Activated T-cell treated with anti-CD3 and anti-CD28 coated beads, Interleukin-2, amount 50 U/mL, for 4 hours (primary cell): ENCODE measurements at regions not wholly inside any gene's neighbourhood (a gene's known extent, or its start where the extent isn't known, plus 50 kb on each side); places are given as distances from the start of the nearest gene placed in this dataset.

Experiments used
- ATAC-seq, 2 donors: fragments of 200-7000 bp; cut with Tn5 transposase; one replicate each; pipeline ENCODE4 v1.10.0; 2021
- DNase-seq: peaks from one replicate; pipeline ENCODE4 v3.0.0-alpha.2; 2020
- H3K27me3 Mint-ChIP-seq: one replicate; pipeline ENCODE4 v1.8.0; 2021; ENCODE audit warnings: low read depth, mixed read lengths
- H3K36me3 Mint-ChIP-seq: one replicate; pipeline ENCODE4 v1.8.0; 2022; ENCODE audit warnings: mixed read lengths; ENCODE audit not compliant: insufficient read depth
- H3K4me1 Mint-ChIP-seq: one replicate; pipeline ENCODE4 v1.8.0; 2021; ENCODE audit warnings: low read depth, mixed read lengths
- H3K4me3 Mint-ChIP-seq: one replicate; pipeline ENCODE4 v1.8.0; 2021; ENCODE audit warnings: mild to moderate bottlenecking, moderate library complexity, mixed read lengths
- H3K9me3 Mint-ChIP-seq: one replicate; pipeline ENCODE4 v1.8.0; 2021; ENCODE audit warnings: mixed read lengths

DNA sequence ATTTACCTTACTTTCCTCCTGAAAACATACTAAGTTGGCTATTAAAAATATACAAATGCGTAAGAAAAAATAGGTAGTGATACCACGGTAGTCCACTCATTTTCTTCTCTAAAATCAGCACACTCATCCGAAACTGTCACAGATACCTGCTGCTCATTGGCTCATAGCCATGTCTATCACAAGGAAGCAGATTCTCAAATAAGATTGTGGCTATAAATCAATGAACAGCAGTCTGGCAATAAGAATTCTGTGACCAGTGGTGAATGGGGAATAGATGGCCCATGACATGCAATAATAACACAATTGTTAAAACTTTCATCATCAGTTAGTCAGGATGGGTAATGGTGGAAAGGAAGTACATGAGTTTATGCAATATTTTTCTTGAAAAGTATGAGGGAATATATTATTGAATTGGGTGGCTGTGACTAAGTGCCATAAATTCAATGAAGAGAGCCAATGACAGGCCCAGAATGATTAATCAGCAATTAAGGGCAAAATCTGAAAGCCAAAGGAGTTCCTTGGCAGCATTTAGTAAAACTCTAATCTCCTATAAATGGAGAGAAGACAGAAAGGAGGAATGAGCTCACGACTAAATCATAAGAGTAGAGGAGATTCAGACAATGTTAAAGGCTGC, 202.3 kb upstream of the NEIL3 start:
- no peaks in the 10 kb centered on the region for H3K27me3 Mint-ChIP-seq
- no peaks in the 10 kb centered on the region for H3K4me1 Mint-ChIP-seq
- DNase-seq (no peak), ATAC-seq (no peak)
- no peak overlapping the region for H3K4me3 Mint-ChIP-seq
- H3K36me3 Mint-ChIP-seq = no peaks in the 10 kb centered on the region
- peaks cover 1% of the 10 kb centered on the region for H3K9me3 Mint-ChIP-seq

DNA sequence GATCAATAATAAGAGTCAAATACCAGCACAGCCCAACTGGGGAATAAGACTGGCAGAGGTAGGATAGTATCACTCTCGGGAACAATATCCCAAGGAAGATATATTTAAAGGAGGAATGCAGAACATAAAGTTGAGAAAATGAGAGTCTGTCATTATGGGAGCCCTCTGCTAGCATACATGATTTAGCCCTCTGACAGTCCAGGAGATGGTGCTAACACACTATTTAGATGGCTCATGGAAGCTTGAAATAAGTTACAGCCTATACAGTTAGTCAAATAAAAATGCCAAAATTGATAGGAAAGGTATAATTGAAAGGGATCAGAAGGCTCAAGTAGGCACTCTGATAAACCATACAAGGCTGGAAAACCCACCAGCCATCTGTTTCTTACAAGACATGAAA, 201.0 kb upstream of the NEIL3 start:
- no peaks in the 10 kb centered on the region for H3K4me1 Mint-ChIP-seq
- DNase-seq = no peak
- ATAC-seq = no peak
- H3K9me3 Mint-ChIP-seq = peaks cover 4% of the 10 kb centered on the region
- no peaks in the 10 kb centered on the region for H3K27me3 Mint-ChIP-seq
- no peak overlapping the region for H3K4me3 Mint-ChIP-seq
- H3K36me3 Mint-ChIP-seq = no peaks in the 10 kb centered on the region

DNA sequence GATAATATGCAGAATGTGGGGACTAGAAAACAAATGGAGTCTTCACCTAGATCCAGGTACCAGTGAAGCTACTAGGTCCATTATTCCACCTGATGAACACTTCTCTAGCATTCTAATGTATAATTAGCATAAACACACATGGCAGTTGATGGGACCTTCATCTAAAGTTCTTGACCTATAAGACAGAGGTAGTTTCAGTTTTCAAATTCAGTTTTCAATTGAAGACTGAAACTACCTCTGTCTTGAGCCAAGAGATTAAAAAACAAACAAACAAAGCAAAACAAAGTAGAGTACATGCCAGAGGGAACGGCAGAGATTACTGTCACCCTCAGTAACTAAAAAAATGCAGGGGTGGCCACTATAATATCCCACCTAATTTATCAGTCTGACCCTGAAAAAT, 199.9 kb upstream of the NEIL3 start:
- Mint-ChIP-seq H3K4me1 (no peaks in the 10 kb centered on the region), H3K36me3 (no peaks in the 10 kb centered on the region), H3K9me3 (peaks cover 4% of the 10 kb centered on the region), H3K27me3 (no peaks in the 10 kb centered on the region), H3K4me3 (no peak overlapping the region)
- ATAC-seq (no peak), DNase-seq (no peak)

DNA sequence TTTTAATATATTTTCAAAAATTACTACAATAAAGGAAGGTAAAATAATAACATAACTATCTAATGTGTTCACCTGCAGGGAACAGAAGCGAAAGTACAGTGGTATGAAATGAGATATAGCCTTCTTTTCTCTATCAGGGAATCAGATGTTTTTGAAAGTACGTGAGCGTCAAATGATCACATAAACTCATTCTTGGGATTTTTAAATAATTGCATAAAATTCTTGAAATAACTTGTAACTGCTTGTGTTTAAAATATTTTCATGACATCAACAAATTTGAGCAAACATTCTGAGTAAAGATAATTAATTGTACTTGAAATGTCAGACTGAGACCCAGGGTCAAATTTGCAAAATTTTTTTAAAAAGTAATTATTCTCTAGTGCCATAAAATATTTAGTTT, 193.5 kb upstream of the NEIL3 start:
- DNase-seq (no peak), ATAC-seq (no peak)
- H3K36me3 Mint-ChIP-seq = no peaks in the 10 kb centered on the region
- no peaks in the 10 kb centered on the region for H3K27me3 Mint-ChIP-seq
- peaks cover 19% of the 10 kb centered on the region for H3K9me3 Mint-ChIP-seq
- no peaks in the 10 kb centered on the region for H3K4me1 Mint-ChIP-seq
- H3K4me3 Mint-ChIP-seq = no peak overlapping the region

DNA sequence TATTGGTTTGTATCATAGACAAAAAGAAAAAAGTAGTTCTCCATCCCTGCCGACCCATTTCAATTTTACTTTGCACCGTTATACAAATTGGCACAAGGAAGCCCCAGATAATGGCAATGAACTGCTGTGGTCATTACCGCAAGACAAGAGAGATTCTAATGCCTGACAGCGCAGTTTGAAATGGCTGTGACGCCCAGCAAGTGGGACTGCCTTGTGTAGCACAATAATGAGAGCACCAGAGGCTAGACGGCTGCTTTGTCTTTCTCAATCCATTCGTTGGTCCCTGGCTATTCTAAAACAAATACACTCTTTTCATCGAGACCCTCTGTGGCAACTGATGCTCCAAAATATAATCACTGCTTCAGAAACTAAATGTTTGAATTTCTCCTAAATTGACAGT, 192.4 kb upstream of the NEIL3 start:
- no peak overlapping the region for H3K4me3 Mint-ChIP-seq
- H3K4me1 Mint-ChIP-seq = no peaks in the 10 kb centered on the region
- no peaks in the 10 kb centered on the region for H3K27me3 Mint-ChIP-seq
- DNase-seq (no peak), ATAC-seq (no peak)
- no peaks in the 10 kb centered on the region for H3K36me3 Mint-ChIP-seq
- peaks cover 19% of the 10 kb centered on the region for H3K9me3 Mint-ChIP-seq

DNA sequence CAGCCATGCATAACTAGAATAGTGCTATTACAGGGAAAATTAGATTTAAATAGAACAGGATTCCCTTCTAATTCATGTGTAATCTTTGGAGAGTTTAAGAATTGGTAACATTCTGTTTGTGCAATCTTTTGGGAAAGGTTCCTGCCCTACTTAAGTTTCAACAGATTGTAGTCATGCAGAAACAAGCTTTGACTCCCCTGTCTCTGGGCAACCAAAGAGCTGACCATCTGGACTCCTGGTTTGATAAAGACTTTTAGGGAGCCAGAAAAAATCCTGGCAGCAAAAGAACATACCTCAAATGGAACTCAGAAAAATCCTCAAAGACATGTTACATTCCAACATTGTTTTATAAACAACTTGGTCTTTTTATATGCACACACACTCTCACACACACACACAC, 191.1 kb upstream of the NEIL3 start:
- Mint-ChIP-seq H3K27me3 (no peaks in the 10 kb centered on the region), H3K4me3 (no peak overlapping the region), H3K9me3 (peaks cover 15% of the 10 kb centered on the region), H3K4me1 (no peaks in the 10 kb centered on the region), H3K36me3 (no peaks in the 10 kb centered on the region)
- DNase-seq (no peak), ATAC-seq (no peak)

DNA sequence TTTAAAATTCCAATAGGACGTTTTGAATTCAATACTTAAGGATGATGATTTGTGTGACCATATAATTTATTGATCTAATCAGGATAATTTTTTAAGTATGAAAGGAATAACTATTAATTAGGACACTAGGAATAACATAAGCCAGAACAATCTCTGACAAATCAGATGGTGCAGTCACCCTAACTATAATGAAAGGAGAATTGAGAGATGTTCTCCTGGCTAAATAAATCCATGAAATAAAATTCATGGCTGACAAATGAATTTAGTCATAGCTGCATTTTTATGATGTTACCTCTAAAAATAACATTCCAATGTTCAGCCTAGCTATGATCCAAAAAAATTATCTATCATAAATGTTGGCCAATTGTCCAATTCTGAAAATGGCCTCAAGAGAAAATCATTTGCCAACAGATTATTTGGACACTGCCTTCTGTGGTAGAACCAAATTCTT, 190.6 kb upstream of the NEIL3 start:
- H3K9me3 Mint-ChIP-seq = peaks cover 15% of the 10 kb centered on the region
- no peaks in the 10 kb centered on the region for H3K27me3 Mint-ChIP-seq
- H3K4me3 Mint-ChIP-seq = no peak overlapping the region
- no peaks in the 10 kb centered on the region for H3K4me1 Mint-ChIP-seq
- DNase-seq (no peak), ATAC-seq (no peak)
- H3K36me3 Mint-ChIP-seq = no peaks in the 10 kb centered on the region

DNA sequence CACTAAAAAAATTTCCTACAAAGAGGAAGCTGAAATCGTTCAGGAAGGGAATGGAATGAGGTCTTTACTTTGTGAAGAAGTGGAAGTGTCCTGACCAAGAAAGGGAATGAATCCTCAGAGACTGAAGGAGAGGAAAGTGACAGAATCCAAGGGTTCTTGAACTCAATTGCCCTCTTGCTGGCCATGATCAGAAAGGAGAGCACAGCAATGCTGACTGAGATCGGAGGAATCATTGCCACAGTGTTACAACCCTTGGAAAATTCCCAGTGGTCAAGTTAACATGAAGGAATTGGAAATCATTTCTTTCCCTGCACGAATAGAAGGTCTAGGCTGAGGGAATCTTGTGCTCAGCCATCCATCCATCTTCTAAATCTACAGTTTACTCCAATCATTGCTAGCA, 190.0 kb upstream of the NEIL3 start:
- ATAC-seq = no peak
- H3K9me3 Mint-ChIP-seq = peaks cover 15% of the 10 kb centered on the region

DNA sequence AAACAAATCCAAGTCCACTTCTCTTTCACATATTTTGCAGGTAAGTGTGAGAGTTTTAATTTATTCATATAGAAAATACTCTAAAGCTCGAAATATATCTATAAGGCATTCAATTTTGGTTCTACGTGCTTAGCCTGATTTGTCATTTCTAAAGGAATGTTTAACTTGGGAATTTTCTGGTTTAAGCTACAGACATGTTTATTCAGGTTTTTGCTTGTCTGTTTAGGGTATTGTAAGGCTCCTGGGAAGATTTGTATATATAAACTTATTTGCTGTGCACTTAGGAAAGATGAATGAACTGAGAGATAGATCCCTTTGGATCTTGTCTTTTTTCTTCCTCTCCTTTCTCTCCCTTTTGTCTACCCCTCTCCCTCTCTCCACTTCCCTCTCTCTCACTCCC, 185.9 kb upstream of the NEIL3 start:
- Mint-ChIP-seq H3K4me3 (no peak overlapping the region), H3K9me3 (peaks cover 22% of the 10 kb centered on the region), H3K27me3 (no peaks in the 10 kb centered on the region)

More for the DNA sequence above, 190.0 kb upstream of the NEIL3 start:
- no peak for DNase-seq
- Mint-ChIP-seq H3K4me3 (no peak overlapping the region), H3K4me1 (no peaks in the 10 kb centered on the region), H3K27me3 (no peaks in the 10 kb centered on the region), H3K36me3 (no peaks in the 10 kb centered on the region)

DNA sequence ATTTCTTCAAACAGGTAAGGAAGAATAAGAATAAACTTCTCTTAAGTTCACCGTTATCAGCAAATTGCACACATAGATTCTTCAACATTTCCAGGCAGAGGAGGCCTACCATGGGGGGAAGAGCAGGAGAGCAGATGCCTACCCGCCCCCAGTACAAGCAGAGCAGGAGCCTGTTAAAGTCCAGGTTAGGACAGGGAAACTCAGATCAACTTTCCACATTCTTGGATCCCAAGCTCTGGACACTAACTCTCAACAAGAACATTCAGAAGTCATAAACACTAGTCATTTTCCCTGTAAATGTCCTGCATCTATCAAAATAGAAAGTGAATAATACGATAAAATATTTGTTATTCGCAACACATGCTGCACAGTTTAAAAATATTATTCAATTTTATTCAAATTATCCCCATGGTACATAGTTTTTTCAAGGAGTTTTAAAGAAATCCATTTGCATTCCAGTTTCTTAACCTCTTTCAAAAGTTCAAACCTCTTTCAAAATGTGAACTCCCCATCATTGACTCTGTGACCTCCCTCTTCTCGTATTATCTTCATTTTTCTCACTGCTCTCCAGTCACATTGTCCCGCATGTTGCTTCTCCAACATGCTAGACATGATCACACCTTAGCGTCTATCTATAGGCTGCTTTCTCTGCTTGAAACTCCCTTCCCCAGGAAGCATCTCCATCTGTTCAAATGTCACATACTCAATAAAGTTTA, 185.2 kb upstream of the NEIL3 start:
- Mint-ChIP-seq H3K4me1 (no peaks in the 10 kb centered on the region), H3K9me3 (peaks cover 22% of the 10 kb centered on the region), H3K27me3 (no peaks in the 10 kb centered on the region), H3K36me3 (no peaks in the 10 kb centered on the region), H3K4me3 (no peak overlapping the region)
- no peak for ATAC-seq
- no peak for DNase-seq

More for the DNA sequence above, 185.9 kb upstream of the NEIL3 start:
- Mint-ChIP-seq H3K36me3 (no peaks in the 10 kb centered on the region), H3K4me1 (no peaks in the 10 kb centered on the region)
- no peak for ATAC-seq
- DNase-seq = no peak

DNA sequence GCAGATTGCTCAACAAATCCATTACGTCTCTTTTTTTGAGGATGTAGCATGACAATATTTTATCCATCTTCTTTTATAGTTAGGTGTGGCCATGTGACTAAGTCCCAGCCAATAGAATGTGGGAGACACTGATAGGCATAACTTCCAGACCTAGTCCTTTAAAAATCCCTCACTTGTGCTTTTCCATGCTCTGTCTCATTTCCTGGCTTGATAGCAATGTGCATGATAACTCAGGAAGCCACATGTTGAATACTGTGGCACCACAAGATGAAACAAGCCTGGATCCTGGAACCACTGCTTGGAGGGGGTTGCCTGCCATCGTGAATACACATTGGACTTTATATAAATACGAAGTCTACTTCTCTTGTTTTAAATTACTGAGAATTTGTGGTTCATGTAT, 184.0 kb upstream of the NEIL3 start:
- Mint-ChIP-seq H3K4me1 (no peaks in the 10 kb centered on the region), H3K27me3 (no peaks in the 10 kb centered on the region), H3K36me3 (no peaks in the 10 kb centered on the region), H3K9me3 (peaks cover 22% of the 10 kb centered on the region), H3K4me3 (no peak overlapping the region)
- no peak for ATAC-seq
- no peak for DNase-seq

DNA sequence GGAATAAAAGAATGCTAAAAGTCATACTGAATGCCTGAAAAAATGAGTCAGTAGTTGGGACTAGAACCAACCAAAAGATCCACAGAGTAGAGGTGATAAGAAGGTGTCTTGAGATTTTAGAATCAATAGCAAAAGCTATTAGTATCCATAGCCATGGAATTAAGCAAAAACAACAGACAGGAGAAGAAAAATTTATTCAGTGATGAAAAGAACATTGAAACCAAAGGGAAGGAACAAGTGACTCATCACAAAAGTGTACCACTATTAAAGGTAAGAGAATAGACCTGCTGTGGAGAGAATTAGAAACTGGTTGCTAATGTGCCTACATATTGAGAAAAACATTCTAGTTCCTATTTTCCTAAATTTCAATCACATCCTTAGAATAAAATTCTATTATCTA, 182.0 kb upstream of the NEIL3 start:
- no peaks in the 10 kb centered on the region for H3K27me3 Mint-ChIP-seq
- no peak for DNase-seq
- H3K4me3 Mint-ChIP-seq = no peak overlapping the region
- H3K9me3 Mint-ChIP-seq = peaks cover 21% of the 10 kb centered on the region
- H3K4me1 Mint-ChIP-seq = no peaks in the 10 kb centered on the region
- ATAC-seq = no peak
- H3K36me3 Mint-ChIP-seq = no peaks in the 10 kb centered on the region

DNA sequence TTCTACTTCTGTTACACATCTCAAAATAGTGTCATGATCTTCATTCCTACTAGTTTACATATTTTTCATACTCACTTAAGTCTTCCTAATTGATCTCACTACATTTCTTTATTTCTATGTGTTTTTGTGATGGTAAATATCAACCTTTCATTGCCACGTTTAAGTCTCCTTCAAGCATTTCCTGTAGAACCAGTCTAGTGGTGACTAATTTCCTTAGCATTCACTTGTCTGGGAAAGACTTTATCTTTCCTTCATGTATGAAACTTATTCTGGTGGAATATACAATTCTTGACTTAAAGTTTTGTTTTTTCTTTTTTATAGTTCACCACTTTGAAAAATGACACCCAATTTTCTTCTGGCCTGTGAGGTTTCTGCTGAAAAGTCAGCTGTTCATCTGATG, 181.4 kb upstream of the NEIL3 start:
- Mint-ChIP-seq H3K27me3 (no peaks in the 10 kb centered on the region), H3K4me1 (no peaks in the 10 kb centered on the region)
- no peak for ATAC-seq

DNA sequence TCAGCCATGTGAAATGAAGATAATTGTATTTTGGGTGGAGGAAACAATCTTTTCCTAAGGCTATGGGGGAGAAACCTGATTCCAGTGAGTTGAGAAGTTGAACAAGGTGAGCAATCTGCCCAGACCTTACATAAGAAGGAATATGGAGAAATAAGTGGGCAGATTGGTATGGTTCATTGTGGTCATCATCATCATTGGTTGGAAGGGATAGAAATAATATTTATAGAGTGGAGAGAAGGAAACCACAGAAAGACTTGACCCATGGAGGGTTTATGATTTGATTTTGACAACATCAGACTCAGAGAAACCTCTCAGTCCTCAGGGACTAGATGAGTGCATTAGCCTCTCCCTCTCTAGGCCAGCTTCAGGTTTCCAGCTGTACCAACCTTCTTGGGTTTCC, 177.9 kb upstream of the NEIL3 start:
- ATAC-seq (no peak), DNase-seq (no peak)
- peaks cover 21% of the 10 kb centered on the region for H3K9me3 Mint-ChIP-seq
- no peaks in the 10 kb centered on the region for H3K4me1 Mint-ChIP-seq
- no peaks in the 10 kb centered on the region for H3K36me3 Mint-ChIP-seq
- no peaks in the 10 kb centered on the region for H3K27me3 Mint-ChIP-seq
- H3K4me3 Mint-ChIP-seq = no peak overlapping the region

More for the DNA sequence above, 181.4 kb upstream of the NEIL3 start:
- Mint-ChIP-seq H3K4me3 (no peak overlapping the region), H3K9me3 (peaks cover 21% of the 10 kb centered on the region), H3K36me3 (no peaks in the 10 kb centered on the region)
- no peak for DNase-seq

DNA sequence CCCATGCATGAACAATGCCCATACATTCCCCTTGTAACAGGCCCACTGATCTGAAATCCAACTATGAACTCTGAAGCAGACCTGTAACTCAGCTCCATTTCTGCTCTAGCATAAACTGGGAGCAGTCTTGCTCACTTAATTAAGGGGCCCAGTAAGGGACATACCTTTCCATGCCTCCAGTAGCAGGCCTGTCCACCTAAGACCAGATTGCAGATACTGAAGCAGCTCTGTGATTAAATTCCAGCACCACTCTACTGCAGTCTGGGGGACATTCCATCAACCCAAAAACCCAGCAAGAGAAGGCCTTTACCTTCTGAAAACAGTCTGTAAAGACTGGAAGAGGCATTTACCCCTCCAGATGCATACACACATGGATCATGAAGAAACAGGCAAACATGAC, 162.0 kb upstream of the NEIL3 start:
- Mint-ChIP-seq H3K4me3 (no peak overlapping the region), H3K4me1 (no peaks in the 10 kb centered on the region), H3K27me3 (no peaks in the 10 kb centered on the region), H3K36me3 (no peaks in the 10 kb centered on the region), H3K9me3 (no peaks in the 10 kb centered on the region)
- ATAC-seq (no peak), DNase-seq (no peak)
